ENCODE measurements at regions not wholly inside any gene's neighbourhood (a gene's known extent, or its start where the extent isn't known, plus 50 kb on each side); places are given as distances from the start of the nearest gene placed in this dataset.

DNA sequence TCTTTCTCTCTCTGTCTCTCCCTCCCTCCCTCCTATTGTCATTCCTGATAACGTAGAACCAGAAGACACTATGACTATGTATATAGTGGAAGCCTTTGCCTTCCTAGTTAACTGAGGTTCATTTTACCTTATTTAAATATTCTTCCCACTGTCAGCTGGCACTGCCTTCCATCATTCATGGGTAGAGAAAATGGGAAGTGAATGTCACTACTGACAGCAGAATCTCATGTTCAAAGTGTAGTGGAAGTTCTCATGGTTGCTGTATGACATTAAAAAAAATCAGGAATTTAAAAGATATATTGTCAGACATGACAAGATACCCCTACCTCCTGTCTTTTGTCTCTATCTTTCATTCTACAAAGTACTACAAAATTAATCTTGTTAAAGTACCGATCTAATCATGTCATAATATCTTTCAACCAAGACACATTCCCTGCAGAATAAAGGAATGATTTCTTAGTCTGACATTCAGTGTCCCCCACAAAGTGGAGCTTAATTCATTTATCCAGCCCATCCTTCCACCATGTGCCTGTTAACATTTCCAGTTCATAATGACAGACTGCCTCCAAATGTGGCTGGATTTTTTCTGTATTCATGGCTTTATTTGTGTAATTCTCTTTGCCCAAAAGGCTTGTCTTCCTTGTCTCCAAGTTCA lies 250.1 kb upstream of the CDH20 start:
- Histone ChIP-seq H3K27ac (ENCODE audit: low read depth, low read length, poor library complexity, severe bottlenecking) (no peak overlapping the region), H3K4me1 (ENCODE audit: insufficient read depth, low read length, severe bottlenecking) (no peaks in the 10 kb centered on the region), H2AFZ (ENCODE audit: low read length) (no peak overlapping the region), H3K9me2 (ENCODE audit: low read depth, low read length) (no peaks in the 10 kb centered on the region), H3K27me3 (ENCODE audit: insufficient read depth, low read length) (no peaks in the 10 kb centered on the region), H3K9ac (ENCODE audit: low read length) (no peak overlapping the region), H3K79me2 (ENCODE audit: insufficient read depth, low read length) (no peaks in the 10 kb centered on the region), H3K4me3 (ENCODE audit: low read depth, low read length, poor library complexity, severe bottlenecking) (no peak overlapping the region), H3K9me3 (ENCODE audit: low read length) (no peaks in the 10 kb centered on the region), H3F3A (ENCODE audit: insufficient read depth, low read length) (no peaks in the 10 kb centered on the region), H4K20me1 (ENCODE audit: insufficient read depth, low read length) (no peaks in the 10 kb centered on the region), H3K36me3 (ENCODE audit: insufficient read depth, low read length) (no peaks in the 10 kb centered on the region), H3K4me2 (ENCODE audit: low read length) (no peak overlapping the region)
- no peak for TF ChIP-seq EZH2 (IDR thresholded peaks at IDR 0.05; ENCODE audit: borderline replicate concordance, low read length)
- TF ChIP-seq, protein P1, sequence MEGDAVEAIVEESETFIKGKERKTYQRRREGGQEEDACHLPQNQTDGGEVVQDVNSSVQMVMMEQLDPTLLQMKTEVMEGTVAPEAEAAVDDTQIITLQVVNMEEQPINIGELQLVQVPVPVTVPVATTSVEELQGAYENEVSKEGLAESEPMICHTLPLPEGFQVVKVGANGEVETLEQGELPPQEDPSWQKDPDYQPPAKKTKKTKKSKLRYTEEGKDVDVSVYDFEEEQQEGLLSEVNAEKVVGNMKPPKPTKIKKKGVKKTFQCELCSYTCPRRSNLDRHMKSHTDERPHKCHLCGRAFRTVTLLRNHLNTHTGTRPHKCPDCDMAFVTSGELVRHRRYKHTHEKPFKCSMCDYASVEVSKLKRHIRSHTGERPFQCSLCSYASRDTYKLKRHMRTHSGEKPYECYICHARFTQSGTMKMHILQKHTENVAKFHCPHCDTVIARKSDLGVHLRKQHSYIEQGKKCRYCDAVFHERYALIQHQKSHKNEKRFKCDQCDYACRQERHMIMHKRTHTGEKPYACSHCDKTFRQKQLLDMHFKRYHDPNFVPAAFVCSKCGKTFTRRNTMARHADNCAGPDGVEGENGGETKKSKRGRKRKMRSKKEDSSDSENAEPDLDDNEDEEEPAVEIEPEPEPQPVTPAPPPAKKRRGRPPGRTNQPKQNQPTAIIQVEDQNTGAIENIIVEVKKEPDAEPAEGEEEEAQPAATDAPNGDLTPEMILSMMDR (IDR thresholded peaks at IDR 0.05; ENCODE audit: low read length) = no peak

DNA sequence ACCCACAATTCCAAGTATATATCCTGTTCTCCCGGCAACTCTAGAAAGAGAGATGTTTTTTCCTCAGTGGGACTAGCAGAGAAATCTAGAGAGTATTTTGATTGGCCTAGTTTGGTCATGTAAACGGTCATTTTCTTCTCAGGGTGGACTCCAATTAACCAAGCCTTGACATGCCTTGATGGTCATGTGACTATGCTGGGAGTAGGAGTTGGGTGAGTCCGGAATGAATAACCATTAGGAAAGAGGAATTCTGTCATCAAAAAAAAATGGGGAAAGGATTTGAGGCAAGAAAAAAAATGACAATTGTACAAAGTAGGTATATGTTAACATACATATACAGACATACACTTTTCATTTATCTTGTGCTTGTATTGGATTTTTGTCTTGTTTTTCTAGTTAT lies 248.2 kb upstream of the CDH20 start:
- Histone ChIP-seq H4K20me1 (ENCODE audit: insufficient read depth, low read length) (no peaks in the 10 kb centered on the region), H3K4me2 (ENCODE audit: low read length) (no peak overlapping the region), H2AFZ (ENCODE audit: low read length) (no peak overlapping the region), H3K9ac (ENCODE audit: low read length) (no peak overlapping the region), H3K9me2 (ENCODE audit: low read depth, low read length) (no peaks in the 10 kb centered on the region), H3K4me3 (ENCODE audit: low read depth, low read length, poor library complexity, severe bottlenecking) (no peak overlapping the region), H3K27ac (ENCODE audit: low read depth, low read length, poor library complexity, severe bottlenecking) (no peak overlapping the region), H3F3A (ENCODE audit: insufficient read depth, low read length) (no peaks in the 10 kb centered on the region), H3K36me3 (ENCODE audit: insufficient read depth, low read length) (no peaks in the 10 kb centered on the region), H3K4me1 (ENCODE audit: insufficient read depth, low read length, severe bottlenecking) (no peaks in the 10 kb centered on the region), H3K9me3 (ENCODE audit: low read length) (no peaks in the 10 kb centered on the region), H3K79me2 (ENCODE audit: insufficient read depth, low read length) (no peaks in the 10 kb centered on the region), H3K27me3 (ENCODE audit: insufficient read depth, low read length) (no peaks in the 10 kb centered on the region)
- no peak for TF ChIP-seq EZH2 (IDR thresholded peaks at IDR 0.05; ENCODE audit: borderline replicate concordance, low read length)
- TF ChIP-seq, protein P1 (IDR thresholded peaks at IDR 0.05; ENCODE audit: low read length) = no peak

DNA sequence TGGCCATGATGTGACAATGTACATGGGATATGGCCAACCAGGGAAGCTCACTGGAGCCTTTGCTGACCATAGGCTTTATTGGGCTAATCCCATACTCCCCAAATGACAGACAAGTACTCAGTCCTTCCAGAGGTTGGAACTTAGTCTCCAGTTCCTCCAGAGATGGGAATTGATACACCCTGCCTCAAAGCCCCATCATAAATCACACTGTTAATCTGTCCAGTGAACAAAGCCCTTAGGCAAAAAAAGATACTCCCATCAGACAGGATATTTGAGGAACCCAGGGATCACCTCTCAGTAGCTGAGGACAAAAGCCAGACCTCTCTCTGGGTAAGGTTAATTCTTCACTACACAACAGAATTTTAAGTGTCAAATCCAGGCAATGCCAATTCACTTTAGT lies 247.5 kb upstream of the CDH20 start:
- Histone ChIP-seq H3K4me1 (ENCODE audit: insufficient read depth, low read length, severe bottlenecking) (no peaks in the 10 kb centered on the region), H3K4me2 (ENCODE audit: low read length) (no peak overlapping the region), H3K9me3 (ENCODE audit: low read length) (no peaks in the 10 kb centered on the region), H4K20me1 (ENCODE audit: insufficient read depth, low read length) (no peaks in the 10 kb centered on the region), H3K27ac (ENCODE audit: low read depth, low read length, poor library complexity, severe bottlenecking) (no peak overlapping the region), H3F3A (ENCODE audit: insufficient read depth, low read length) (no peaks in the 10 kb centered on the region), H3K9ac (ENCODE audit: low read length) (no peak overlapping the region), H3K9me2 (ENCODE audit: low read depth, low read length) (no peaks in the 10 kb centered on the region), H3K27me3 (ENCODE audit: insufficient read depth, low read length) (no peaks in the 10 kb centered on the region), H3K4me3 (ENCODE audit: low read depth, low read length, poor library complexity, severe bottlenecking) (no peak overlapping the region), H2AFZ (ENCODE audit: low read length) (no peak overlapping the region), H3K36me3 (ENCODE audit: insufficient read depth, low read length) (no peaks in the 10 kb centered on the region), H3K79me2 (ENCODE audit: insufficient read depth, low read length) (no peaks in the 10 kb centered on the region)
- TF ChIP-seq, protein P1 (IDR thresholded peaks at IDR 0.05; ENCODE audit: low read length) = no peak
- TF ChIP-seq EZH2 (IDR thresholded peaks at IDR 0.05; ENCODE audit: borderline replicate concordance, low read length) = no peak

All from OCI-LY1 (cell line).